K562 (cell line): ENCODE measurements at regions not wholly inside any gene's neighbourhood (a gene's known extent, or its start where the extent isn't known, plus 50 kb on each side); places are given as distances from the start of the nearest gene placed in this dataset.

Experiments used
- ATAC-seq: fragments of 200-7000 bp; cut with Tn5 transposase; 3 replicates; pipeline ENCODE4 v1.9.1; 2020; ENCODE audit warnings: moderate library complexity
- BruUV-seq: library from RNA; stranded (reverse); fragments of 400-500 nt; replicated peaks from 2 replicates; lab custom pipeline; 2021; lab: Mats Ljungman, UMichigan
- CTCF ChIA-PET: fragments of 300-600 bp; formaldehyde crosslinking; extraction: SDS; loops from one replicate; lab custom pipeline; 2021; ENCODE audit warnings: low intra/inter-chr PET ratio; lab: Yijun Ruan, JAX
- POLR2A ChIA-PET: fragments of 300-600, 350-650 bp; sonication (Branson Sonifier 250); formaldehyde crosslinking; extraction: SDS; loops from one replicate; lab custom pipeline; 2021; ENCODE audit warnings: antibody characterized with exemption, inconsistent platforms; lab: Yijun Ruan, JAX
- DNase-seq, 4 experiments: peaks; one replicate each; pipeline versions ENCODE4 v3.0.0 to v3.0.0-alpha.2; 2011 to 2018; ENCODE audit warnings: low spot score in 3 of 4, mixed read lengths in 3 of 4; ENCODE audit errors: extremely low read depth in 1 of 4
- FAIRE-seq: peaks from 2 replicates; lab custom pipeline; 2011; peaks lifted over from hg19 to GRCh38; lab: Jason Lieb, UNC
- H2AFZ ChIP-seq: 2 replicates; pipeline ENCODE4 v1.6.0; 2011; ENCODE audit warnings: low read depth, low read length, control low read depth, inconsistent platforms
- H3K27ac ChIP-seq: fragments of 200-600 bp; 3 replicates; pipeline ENCODE4 v1.8.0; 2011; ENCODE audit warnings: low read depth, mild to moderate bottlenecking, control low read depth, inconsistent platforms, low read length, moderate library complexity, mixed read lengths; ENCODE audit errors: extremely low read depth
- H3K27me3 ChIP-seq, 2 experiments: fragments of 300-600 bp in 1 of 2; 2 replicates in 1 of 2; 3 replicates in 1 of 2; pipeline versions ENCODE4 v1.6.0 to v1.8.0; 2011; ENCODE audit warnings: inconsistent platforms in 2 of 2, low read length in 2 of 2, mild to moderate bottlenecking in 1 of 2, mixed read lengths in 1 of 2, moderate library complexity in 1 of 2; ENCODE audit not compliant: control insufficient read depth in 2 of 2, insufficient read depth in 2 of 2
- H3K36me3 ChIP-seq: fragments of 300-600 bp; 3 replicates; pipeline ENCODE4 v1.8.0; 2011; ENCODE audit warnings: mild to moderate bottlenecking, low read length, inconsistent platforms; ENCODE audit not compliant: control insufficient read depth, insufficient read depth
- H3K4me1 ChIP-seq, 2 experiments: fragments of 200-600 bp in 1 of 2; replicated peaks in 1 of 2; 2 replicates in 1 of 2; 3 replicates in 1 of 2; pipeline versions ENCODE4 v1.5.1 to v1.8.0; 2011; ENCODE audit warnings: inconsistent platforms in 2 of 2, low read length in 2 of 2, mild to moderate bottlenecking in 1 of 2, mixed read lengths in 1 of 2, moderate library complexity in 1 of 2; ENCODE audit not compliant: control insufficient read depth in 2 of 2, insufficient read depth in 2 of 2
- H3K4me2 ChIP-seq: 2 replicates; pipeline ENCODE4 v1.6.1; 2011; ENCODE audit warnings: low read length, control low read depth, inconsistent platforms, mixed read lengths; ENCODE audit not compliant: insufficient read depth
- H3K4me3 ChIP-seq: fragments of 200-600 bp; sonication (generic), shearing (Covaris generic); 2 replicates; pipeline ENCODE4 v1.5.1; 2016; ENCODE audit warnings: control low read depth, inconsistent platforms
- H3K79me2 ChIP-seq: fragments of 200-600 bp; 3 replicates; pipeline ENCODE4 v1.8.0; 2011; ENCODE audit warnings: low read length, inconsistent platforms; ENCODE audit not compliant: control insufficient read depth, insufficient read depth
- H3K9ac ChIP-seq, 2 experiments: 2 replicates each; pipeline versions ENCODE4 v1.6.0 to v1.6.1; 2011; ENCODE audit warnings: low read depth in 2 of 2, low read length in 2 of 2, control low read depth in 1 of 2, inconsistent platforms in 1 of 2, mild to moderate bottlenecking in 1 of 2, mixed read lengths in 1 of 2; ENCODE audit not compliant: insufficient read depth in 1 of 2
- H3K9me1 ChIP-seq: one replicate; pipeline ENCODE4 v1.6.0; 2011; ENCODE audit warnings: inconsistent platforms, mild to moderate bottlenecking, low read length, moderate library complexity; ENCODE audit not compliant: control insufficient read depth, insufficient read depth
- H3K9me3 ChIP-seq: replicated peaks from 2 replicates; pipeline ENCODE4 v1.5.1; 2011; ENCODE audit warnings: low read depth, low read length, inconsistent platforms; ENCODE audit not compliant: control insufficient read depth, insufficient read depth
- H4K20me1 ChIP-seq: replicated peaks from 2 replicates; pipeline ENCODE4 v1.6.1; 2011; ENCODE audit warnings: low read length, inconsistent platforms, mixed read lengths; ENCODE audit not compliant: control insufficient read depth, insufficient read depth
- CSDE1 ChIP-seq, 2 experiments: fragments of 450-650 bp; IDR thresholded peaks; 2 replicates each; pipeline ENCODE4 v1.6.1; 2016; ENCODE audit warnings: mild to moderate bottlenecking in 1 of 2
- FOS ChIP-seq: IDR thresholded peaks from 3 replicates; pipeline ENCODE4 v1.6.1; 2011; ENCODE audit not compliant: insufficient read length; ENCODE audit errors: extremely low read depth
- FOXJ2 ChIP-seq: fragments of 200-800 bp; sonication (Bioruptor generic); IDR thresholded peaks from 2 replicates; pipeline ENCODE4 v1.6.1; 2016; ENCODE audit warnings: missing genetic modification characterization, missing compliant biosample characterization
- JUNB ChIP-seq: fragments of 450-650 bp; formaldehyde crosslinking; conservative IDR thresholded peaks from 2 replicates; pipeline ENCODE4 v1.4.0; 2020; ENCODE audit warnings: mild to moderate bottlenecking
- KLF16 ChIP-seq: IDR thresholded peaks from 2 replicates; pipeline ENCODE4 v1.6.1; 2016; ENCODE audit warnings: antibody characterized with exemption
- PREB ChIP-seq: sonication (generic); formaldehyde crosslinking; IDR thresholded peaks from 2 replicates; pipeline ENCODE4 v1.8.1; 2023; ENCODE audit warnings: mild to moderate bottlenecking, missing genetic modification reagents
- ZFPM2 ChIP-seq: fragments of 250-450 bp; sonication (Bioruptor Pico); IDR thresholded peaks from 2 replicates; pipeline ENCODE4 v1.5.1; 2022; ENCODE audit warnings: mild to moderate bottlenecking
- ZNF696 ChIP-seq: fragments of 250-450 bp; sonication (Bioruptor Pico); conservative IDR thresholded peaks from 2 replicates; pipeline ENCODE4 v1.4.0; 2020; ENCODE audit warnings: mild to moderate bottlenecking, moderate library complexity
- WGBS: fragments of 100-300 bp; shearing (Covaris generic); methylation state at CpG from one replicate; pipeline ENCODE4 v1.1.6; 2016; ENCODE audit warnings: low coverage, mixed read lengths; ENCODE audit not compliant: insufficient coverage; ENCODE audit errors: missing lambda C conversion rate; 5-methylcytosine and 5-hydroxymethylcytosine counted together
- in situ Hi-C: fragments of 300-500 bp; cut with MboI; formaldehyde crosslinking; loops from 4 replicates; pipeline ENCODE4 v1.15.0; 2018; ENCODE audit warnings: inconsistent platforms, mixed read lengths
- intact Hi-C: fragments of 100-400 bp; cut with micrococcal nuclease; formaldehyde crosslinking; loops from 2 replicates; pipeline ENCODE4 v1.14.2; 2022

GRCh38 chr2:33746208-33746800 lies 147.2 kb upstream of the FAM98A start:
- Histone ChIP-seq H3K9me1 (no peaks in the 10 kb centered on the region), H3K4me3 (no peak overlapping the region), H4K20me1 (no peaks in the 10 kb centered on the region), H3K9ac (no peak overlapping the region), H3K9me3 (no peaks in the 10 kb centered on the region), H3K27ac (no peak overlapping the region), H3K4me1 (no peaks in the 10 kb centered on the region), H3K4me2 (no peak overlapping the region), H3K79me2 (no peaks in the 10 kb centered on the region), H2AFZ (no peak overlapping the region), H3K27me3 (no peaks in the 10 kb centered on the region), H3K36me3 (no peaks in the 10 kb centered on the region)
- FAIRE-seq (no peak), DNase-seq (no peak), ATAC-seq (no peak)
- ChIA-PET CTCF (no interaction called here), POLR2A (no interaction called here)
- 5% methylated on average over 2 of the region's 2 CpGs for WGBS
- intact Hi-C loops (no loop called here), in situ Hi-C loops (no loop called here)
- no TSS peak for BruUV-seq
- no peak for TF ChIP-seq FOS
- TF ChIP-seq ZFPM2 (CRISPR knock-in tag) = no peak
- no peak for TF ChIP-seq CSDE1 (IDR thresholded peaks at IDR 0.05)
- no peak for TF ChIP-seq ZNF696 (CRISPR knock-in tag)
- no peak for TF ChIP-seq JUNB (CRISPR knock-in tag)
- TF ChIP-seq KLF16 = no peak
- TF ChIP-seq FOXJ2 = no peak
- TF ChIP-seq PREB = no peak
